GM18907 (cell line): ENCODE measurements at regions not wholly inside any gene's neighbourhood (a gene's known extent, or its start where the extent isn't known, plus 50 kb on each side); places are given as distances from the start of the nearest gene placed in this dataset.

Source experiments
- ATAC-seq: cut with Tn5 transposase; IDR thresholded peaks from one replicate; pipeline ENCODE4 v1.9.1; 2021; ENCODE audit warnings: mild to moderate bottlenecking, moderate library complexity; ENCODE audit not compliant: unreplicated experiment

DNA sequence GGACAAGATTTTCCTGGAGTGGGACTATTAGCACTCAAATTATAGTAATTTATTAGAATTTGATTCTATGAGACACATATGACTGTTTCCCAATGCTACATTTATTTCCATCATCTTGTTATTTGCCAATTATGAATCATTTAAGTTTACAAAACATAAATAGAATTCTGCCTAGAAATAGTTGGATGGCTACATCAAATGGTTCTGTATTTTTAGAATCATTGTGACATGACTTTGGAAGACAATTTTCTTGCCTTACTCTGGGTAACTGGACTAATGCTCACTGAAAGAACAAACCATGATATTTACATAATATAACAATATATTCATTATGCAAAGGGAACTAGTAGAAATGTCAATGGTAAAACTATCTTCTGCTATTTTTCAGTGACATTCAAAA, 173.5 kb downstream of the ZIC1 start:
- ATAC-seq: no peak

DNA sequence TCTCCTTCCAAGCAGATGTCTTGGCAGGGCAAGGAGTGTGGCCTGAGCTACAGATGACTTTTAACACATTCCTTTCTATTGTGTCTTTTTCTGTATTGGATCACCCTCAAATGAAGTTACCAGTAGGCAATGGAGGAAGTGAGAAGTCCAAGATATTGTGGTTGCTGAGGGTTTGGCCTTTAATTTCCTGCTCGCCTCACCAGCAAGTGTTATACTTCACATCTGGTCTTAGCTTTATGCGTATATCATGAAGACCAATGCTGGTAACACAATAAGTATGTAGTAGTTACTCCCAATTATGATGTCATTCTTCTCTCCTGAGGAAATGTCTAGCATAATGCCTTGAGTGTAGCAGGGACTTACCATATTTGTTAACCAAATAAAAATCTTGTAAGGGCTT, 179.9 kb downstream of the ZIC1 start:
- ATAC-seq: no peak

DNA sequence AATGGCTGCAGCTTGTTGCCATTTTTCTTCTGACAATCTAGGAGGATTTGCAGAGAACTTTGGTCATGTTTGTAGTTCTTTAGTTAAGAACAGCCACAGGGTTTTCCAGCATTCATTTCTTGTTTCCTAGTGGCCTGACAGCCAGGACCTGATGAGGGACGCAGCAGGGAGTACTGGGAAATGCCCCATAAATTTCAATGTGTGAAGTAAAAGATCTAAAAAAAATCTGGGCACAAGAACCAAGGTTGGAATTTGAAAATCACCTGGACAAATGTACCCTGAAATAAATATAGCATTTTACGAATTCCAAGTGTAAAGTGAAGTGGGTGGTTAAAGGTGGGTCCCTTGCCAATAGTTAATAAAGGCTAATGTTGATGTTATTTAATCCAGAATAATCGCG, 195.0 kb downstream of the ZIC1 start:
- no peak for ATAC-seq

DNA sequence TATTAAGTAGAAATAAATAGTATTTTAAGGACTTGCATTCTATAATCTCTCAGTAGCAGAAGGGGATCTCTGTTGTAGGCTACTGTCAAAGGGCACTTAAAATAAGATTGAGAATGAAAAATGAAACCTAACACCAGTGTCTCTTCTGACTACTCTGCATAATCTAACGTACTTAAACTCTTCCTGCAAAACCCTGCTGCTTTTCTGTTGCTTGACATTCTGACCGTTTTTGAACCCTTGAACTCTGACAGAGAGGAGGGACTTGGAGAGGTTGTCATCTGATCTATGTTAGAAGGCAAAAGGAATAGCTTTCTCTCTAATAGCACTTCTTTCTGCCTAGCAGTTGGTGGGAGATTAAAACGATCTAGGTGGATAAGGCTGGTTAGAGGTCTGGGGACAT, 204.6 kb downstream of the ZIC1 start:
- no peak for ATAC-seq

DNA sequence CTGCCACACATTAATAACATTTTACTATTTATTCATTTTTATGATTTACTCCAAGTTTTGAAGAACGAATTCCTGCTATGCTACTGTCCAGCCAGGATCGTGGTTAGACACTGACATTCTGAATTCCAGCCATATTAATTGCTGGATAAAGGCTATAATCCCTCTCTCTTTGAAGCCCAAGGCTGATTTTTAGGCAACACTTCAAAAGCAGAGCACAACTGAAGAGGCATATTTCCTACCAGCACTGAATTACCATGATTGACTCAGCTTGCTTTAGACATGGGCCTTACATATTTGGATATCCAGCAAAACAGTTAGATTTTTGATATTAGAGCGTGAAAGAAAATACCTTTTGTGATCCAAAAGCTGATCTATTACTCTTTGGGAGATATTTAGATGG, 205.0 kb downstream of the ZIC1 start:
- no peak for ATAC-seq

DNA sequence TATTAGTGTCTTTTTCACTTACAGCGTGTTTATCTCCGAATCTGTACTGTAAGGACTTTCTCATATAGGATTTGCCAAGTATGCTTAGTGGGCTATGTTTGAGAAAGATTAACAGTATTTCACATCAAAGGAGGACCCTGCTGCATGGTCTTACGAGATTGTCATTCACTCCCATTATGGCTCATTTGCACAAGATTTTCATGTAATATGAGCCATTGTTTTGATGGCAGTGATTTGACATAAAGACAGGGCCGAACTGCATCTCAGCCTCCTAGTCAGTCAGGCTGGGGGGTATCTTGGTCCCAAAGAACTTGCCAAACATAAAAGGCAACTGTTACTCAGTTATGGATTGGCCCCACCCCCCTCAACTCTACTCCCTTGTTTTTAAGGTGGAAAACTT, 205.9 kb downstream of the ZIC1 start:
- no peak for ATAC-seq

DNA sequence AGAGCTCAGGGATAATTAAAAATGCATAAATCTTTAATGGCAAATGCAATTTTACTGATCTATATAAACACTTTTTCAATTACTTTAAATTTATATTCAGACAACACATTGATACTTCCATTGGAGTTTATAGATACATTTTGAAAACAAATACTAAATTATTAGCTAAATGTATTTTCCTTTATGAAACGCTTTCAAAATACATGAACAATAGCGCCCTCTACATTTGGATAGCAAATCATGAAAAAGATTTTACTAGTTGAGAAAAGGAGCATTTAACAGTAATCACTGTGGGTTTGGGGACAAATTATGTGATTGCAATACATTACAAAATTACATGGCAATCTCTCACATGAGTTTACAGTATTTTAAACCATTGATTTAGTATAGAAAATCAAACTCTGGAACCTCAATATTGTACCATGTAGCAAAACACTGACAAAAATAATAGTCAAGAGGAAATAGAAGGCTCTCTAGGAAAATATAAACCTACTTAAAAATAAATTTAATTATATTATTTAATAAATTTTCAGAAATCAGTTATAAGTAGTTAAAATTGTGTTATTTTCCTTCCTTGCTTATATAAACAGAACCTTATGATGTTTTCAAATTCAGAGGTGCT, 207.9 kb downstream of the ZIC1 start:
- no peak for ATAC-seq

DNA sequence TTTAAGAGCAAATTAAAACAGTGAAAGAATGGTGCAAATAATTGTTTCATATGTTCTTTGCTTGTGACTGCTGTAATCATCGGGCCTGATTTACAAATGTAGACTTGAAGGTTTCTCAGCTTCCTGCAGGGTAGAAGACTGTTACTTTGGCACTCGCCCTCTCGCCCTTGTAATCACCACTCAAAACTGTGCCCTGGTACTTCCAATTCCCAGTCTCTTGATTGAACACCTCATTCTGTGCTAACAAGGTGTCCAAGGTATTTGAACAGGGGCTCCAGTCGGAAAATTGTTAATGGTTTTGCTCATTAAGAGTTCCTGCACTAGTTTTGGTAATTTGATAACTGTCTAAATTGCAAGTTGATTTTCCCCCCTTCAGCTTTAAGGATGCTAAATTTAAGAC, 209.5 kb downstream of the ZIC1 start:
- no peak for ATAC-seq

DNA sequence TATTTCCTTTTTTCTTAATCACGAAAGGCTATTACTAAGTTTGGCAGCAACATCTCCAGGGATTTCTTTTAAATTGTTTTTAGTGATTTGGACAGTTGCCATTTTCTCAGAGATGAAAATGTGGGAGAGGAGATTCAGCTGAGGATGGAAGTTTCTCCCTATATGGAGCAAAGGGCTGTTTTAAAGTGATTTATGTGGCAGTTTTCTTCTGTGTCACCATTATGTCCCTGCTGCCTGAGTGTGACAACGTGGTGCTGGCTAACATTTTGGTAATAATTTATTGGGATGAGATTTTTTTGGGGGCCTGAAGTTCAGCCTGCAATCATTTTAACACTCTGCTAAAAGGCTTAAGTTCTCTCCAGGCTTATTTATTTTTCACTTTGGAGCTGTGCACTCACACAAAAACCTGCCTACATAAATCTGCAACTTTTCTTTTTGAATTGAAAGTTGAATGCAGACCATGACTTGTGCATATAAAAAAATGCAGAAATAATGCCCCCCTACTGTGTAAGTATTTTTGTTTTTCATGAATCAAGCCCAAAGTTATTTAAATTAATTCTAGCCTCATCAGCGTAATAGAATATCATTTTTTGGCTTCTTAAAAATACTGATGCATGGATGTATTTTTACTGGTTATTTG, 210.9 kb downstream of the ZIC1 start:
- ATAC-seq: no peak

DNA sequence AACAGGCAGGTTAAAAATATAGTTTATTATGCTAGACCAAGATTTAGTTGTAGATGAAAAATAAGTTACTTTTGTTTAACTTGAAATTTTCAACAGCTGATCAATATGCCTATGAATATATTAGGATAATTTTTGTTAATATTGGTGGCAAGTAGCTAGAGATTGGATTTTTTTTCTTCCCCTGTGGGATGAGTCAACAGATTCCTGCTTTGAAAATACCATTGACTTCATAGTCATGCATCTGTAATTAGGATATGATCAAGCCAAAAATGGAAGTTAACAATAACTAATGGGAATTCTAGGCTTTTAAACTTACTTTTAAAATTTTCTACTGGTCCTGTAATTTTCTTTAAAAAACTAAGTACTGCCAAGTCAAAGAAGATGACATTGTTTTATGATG, 211.7 kb downstream of the ZIC1 start:
- ATAC-seq: no peak

DNA sequence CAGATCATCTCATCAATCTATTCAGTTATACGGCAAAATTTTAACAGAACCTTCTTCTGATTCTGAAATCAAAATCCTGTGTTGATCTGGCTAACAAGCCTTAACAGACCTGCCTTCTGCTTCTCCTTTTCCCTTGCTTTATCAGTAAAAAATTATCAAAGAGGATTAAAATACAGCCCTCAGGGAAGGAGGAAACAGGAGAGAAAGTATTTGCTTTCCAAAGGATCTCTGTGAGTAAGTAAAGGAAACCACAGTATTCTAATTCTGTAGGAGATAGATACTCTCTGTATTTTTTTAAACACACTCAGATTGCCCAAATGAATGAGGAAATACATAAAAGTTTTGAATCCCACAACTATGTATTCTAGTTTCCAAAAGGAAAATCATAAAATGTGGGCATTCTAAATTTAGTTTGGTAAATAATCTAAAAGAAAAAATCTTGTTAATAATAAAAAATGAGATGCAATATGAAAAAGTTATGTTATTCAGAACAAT, 221.8 kb downstream of the ZIC1 start:
- ATAC-seq: no peak

DNA sequence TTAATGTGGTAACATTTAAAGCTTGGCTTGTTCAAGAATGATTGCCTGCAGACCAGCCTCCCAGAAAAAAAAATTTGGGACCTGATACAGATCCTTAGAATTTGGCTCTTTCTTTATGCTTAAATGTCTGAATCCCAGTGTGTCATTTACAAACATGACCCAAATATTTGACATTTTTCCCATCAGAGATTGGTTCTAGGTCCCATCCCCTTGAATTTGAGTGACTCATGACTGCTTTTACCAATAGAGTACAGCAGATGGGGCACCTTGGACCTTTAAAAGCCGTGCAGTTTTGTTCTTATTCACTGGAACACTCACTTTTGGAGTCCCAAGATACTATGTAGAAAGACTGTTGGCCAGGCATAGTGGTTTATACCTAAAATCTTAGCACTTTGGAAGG, 231.6 kb downstream of the ZIC1 start:
- ATAC-seq: no peak

DNA sequence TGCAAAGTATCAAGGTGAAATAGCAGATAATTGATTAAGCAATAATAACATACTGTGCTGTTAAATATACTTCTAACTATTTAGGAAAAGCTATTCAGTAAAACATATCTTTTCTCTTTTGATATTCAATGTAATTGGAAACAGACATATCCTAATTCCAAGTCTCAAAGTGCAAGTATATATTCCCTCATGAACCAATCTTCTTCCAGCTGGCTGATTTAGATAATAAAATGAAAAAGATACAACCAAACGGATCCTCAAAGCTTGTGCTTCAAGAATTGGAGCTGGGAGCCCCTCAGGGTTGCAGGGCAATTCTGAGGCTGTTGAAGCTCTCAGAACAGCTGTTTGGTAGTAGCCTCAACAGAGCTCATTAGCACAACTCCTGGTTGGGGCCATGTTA, 236.6 kb downstream of the ZIC1 start:
- no peak for ATAC-seq

DNA sequence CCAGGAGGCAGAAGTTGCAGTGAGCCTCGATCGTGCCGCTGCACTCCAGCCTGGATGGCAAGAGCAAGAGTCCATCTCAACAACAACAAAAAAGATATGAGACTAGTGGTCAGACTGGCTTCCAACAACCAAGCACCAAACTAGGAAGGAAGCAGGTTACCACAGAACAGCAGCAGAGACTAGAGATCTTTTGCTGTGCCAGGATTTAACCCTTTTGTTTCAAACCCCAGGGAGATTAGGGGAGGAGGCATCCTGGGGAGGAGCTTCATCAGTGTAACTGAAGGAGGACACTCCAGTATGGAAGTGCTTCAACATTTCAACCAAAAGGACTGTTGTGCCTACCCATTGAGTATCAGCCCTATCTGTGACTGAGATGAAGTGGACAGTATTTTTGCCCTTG, 240.3 kb downstream of the ZIC1 start:
- no peak for ATAC-seq

DNA sequence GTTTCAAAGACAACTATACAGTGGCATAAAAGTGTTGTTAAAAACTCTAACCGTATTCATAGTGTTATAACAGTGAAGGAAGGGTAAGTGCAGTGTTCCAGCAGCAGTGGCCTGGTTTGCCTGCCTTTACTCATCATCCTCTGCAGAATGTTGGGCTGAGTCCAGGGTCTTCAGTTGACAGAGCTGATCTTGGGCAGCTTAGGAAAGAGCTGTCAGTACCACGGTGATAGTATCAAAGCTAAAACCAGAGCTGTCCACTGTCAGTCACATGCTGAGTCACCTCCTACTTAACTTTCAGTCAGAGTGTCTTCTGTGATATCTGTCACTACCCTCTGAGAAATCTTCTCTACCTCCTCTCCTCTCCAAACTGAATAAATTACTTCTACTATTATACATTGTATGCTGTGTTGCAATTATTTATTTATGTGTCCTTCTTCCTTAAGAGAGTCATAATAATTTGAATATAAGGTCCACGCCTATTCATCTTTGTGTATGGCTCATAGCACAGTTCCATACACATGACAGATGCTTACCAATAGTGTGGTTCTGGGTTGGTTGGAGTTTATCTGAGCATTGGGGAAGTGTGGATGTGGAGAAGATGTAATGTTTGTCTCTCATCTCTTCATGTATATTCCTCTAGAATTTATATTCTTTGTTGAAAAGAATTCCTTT, 242.1 kb downstream of the ZIC1 start:
- no peak for ATAC-seq

DNA sequence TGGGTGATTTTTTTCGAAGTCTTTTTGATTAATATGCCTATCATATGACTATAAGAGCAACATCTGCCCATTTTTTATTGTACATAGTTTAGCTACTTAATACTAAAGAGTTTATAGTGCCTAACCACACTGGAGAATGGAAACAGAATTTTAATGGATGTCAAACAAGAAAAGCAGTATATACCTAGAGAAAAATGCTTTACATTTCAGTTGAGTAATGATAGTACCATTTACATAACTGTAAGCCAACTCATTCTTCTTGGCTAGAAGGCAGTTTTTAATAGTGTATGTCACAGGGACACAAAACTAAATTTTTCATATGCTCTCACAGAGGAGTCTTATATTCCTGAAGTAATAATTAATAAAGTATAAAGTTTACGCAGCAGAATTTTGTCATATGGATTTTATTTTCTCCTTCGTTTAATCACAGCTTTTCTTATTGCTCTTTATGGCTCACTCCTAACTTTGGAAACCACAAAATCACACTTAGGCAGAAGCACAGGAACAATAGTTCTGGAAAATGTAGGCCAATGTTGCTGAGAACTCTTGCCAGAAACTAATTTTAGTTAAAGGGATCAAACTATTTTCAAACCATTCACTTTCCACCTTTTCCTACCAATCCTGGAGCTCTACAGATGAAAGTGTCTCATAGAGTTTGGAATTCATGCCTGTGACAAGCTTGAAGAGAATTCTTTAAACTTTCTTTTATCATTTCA, 243.6 kb downstream of the ZIC1 start:
- ATAC-seq: no peak

DNA sequence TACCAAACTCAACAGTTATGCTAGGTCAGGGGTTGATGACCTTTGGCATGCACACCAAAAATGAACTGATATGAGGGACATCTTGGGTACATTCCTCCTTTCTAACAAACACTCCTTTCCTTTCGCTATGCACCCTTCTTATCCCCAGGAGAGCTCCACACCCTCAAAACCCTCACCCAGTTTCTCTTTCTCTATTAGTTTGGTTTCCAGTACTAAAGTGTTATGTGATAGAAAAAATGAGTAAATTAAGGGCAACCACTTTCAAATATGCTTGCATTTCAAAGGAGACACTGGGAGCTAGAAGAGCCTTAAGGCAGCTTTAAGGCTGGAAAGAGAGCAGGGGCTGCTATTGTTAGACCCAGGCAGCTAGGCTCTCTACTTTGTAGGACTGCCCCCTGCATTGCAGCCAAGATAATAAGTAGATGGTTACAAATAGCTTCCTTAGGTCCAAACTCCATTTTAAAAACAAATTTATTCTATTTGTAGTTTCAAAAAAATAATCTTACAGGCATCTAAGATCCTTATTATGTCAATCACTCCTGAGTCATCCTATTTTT, 244.3 kb downstream of the ZIC1 start:
- no peak for ATAC-seq

DNA sequence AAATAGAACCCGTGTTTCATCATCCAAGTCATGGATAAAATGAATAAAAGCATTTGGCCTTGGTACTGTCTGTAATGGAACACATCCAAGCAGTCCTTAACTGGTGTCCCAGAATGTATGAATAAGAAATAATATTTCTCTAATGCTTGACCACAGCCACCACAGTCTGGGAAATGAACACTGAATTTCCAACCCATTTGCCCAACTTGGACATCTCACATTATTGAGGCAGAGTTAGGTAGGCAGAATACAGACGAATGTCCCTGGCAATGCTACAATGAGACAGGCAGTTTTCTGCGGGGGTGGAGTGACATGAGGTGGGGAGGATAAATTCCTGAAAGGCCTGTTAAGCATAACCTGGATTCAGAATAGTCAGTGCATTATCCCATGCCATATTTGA, 245.7 kb downstream of the ZIC1 start:
- ATAC-seq: no peak

DNA sequence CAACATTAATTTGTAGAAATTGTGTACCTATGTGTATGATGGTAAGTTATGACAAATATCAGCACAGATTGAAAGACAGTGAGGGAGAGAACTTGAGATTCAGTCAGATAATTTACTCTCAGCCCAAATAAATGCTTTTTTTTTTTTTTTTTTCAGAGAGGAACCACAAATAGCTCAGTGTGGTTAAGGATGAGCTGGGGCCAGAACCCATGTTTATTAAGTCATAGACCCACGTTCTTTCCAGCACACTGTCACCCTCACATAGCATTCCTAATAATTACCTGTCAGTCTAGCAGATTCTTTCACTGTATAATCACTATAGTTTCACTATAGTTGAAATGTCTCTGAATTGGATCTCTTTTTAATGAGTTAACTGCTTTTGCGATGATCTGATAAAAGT, 246.1 kb downstream of the ZIC1 start:
- ATAC-seq: no peak

DNA sequence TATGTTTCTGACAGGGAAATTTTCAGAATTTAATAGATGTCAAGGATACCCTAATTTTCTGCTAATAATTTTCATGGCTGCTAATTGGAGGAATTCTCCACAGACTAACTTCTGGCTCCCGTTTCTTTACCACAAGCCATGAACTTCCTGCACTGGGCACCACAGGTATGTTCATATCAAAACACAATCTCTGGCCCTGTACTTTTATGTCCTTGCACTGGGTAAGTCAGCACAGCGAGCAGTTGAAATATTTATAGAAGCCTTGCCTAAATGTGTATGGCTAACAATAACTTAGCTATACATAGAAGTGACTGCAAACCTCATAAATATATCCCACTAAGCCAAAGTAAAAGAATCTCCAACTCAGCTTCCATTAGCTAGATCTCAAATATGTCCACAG, 246.9 kb downstream of the ZIC1 start:
- no peak for ATAC-seq

DNA sequence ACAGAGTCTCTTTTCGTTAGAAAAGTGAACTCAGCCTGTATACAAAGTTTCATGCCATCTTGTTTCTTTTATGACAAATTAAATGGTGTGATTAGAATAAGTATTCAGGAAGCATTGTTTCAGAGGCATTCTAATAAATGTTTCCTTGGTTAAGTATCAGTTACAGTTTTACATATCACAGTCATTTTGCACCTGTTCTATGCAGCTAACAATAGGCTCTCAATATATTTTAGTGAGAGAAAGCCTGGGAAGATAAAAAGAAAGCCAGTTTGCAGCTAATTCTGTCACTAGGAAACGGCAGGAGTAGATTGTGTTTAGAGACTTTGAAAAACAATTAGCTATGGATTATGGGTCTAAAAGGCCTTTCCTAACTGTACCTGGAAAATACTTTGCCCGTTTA, 252.8 kb downstream of the ZIC1 start:
- no peak for ATAC-seq

DNA sequence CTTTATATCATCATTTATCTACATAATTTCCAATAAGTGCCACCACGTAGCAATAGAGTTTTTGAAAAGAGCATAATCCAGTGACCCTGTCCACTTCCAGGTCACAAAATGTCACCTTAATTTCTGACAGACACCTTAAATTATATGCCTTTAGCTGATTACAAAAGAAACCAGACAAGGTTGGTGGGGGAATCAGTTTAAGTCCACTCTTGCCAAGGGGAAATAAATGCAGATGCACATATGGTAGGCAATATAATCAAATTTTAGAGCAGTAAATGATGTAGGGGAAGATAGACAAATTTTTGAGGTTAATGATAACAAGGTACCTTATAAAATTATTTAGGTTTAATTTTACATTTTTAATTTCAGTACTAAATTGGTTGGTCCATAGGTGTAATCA, 253.5 kb downstream of the ZIC1 start:
- no peak for ATAC-seq
